HepG2 (cell line): ENCODE measurements at regions not wholly inside any gene's neighbourhood (a gene's known extent, or its start where the extent isn't known, plus 50 kb on each side); places are given as distances from the start of the nearest gene placed in this dataset.

Source experiments
- ATAC-seq: fragments of 200-7000 bp; cut with Tn5 transposase; 3 replicates; pipeline ENCODE4 v1.9.1; 2020; ENCODE audit warnings: mild to moderate bottlenecking, moderate library complexity
- BruUV-seq: library from RNA; stranded (reverse); fragments of 400-500 nt; replicated peaks from 2 replicates; lab custom pipeline; 2021; lab: Mats Ljungman, UMichigan
- CTCF ChIA-PET: fragments of 300-600 bp; formaldehyde crosslinking; extraction: SDS; loops from one replicate; lab custom pipeline; 2021; ENCODE audit warnings: low total read pairs, inconsistent platforms, low intra/inter-chr PET ratio; lab: Yijun Ruan, JAX
- POLR2A ChIA-PET: fragments of 350-600 bp; sonication (Branson Sonifier 250); formaldehyde crosslinking; loops from one replicate; lab custom pipeline; 2020; ENCODE audit warnings: antibody characterized with exemption, inconsistent platforms; lab: Yijun Ruan, JAX
- DNase-seq: peaks from one replicate; pipeline ENCODE4 v3.0.0-alpha.2; 2015; ENCODE audit warnings: low spot score
- FAIRE-seq: peaks from 3 replicates; lab custom pipeline; 2011; peaks lifted over from hg19 to GRCh38; lab: Jason Lieb, UNC
- H2AFZ ChIP-seq: one replicate; pipeline ENCODE4 v1.6.1; 2011; ENCODE audit warnings: low read length, inconsistent platforms
- H3K27ac ChIP-seq: fragments of 300-600 bp; 3 replicates; pipeline ENCODE4 v1.8.0; 2011; ENCODE audit warnings: mixed run types, mild to moderate bottlenecking, mixed read lengths, low read length, inconsistent platforms; ENCODE audit not compliant: insufficient read depth; ENCODE audit errors: extremely low read length
- H3K27me3 ChIP-seq, 2 experiments: fragments of 200-600 bp in 1 of 2; 2 replicates in 1 of 2; 3 replicates in 1 of 2; pipeline versions ENCODE4 v1.6.0 to v1.8.0; 2011; ENCODE audit warnings: low read length in 2 of 2, mild to moderate bottlenecking in 2 of 2, moderate library complexity in 2 of 2, inconsistent platforms in 1 of 2; ENCODE audit not compliant: insufficient read depth in 2 of 2, control insufficient read depth in 1 of 2
- H3K36me3 ChIP-seq, 2 experiments: fragments of 200-600 bp in 1 of 2; replicated peaks in 1 of 2; 2 replicates in 1 of 2; 3 replicates in 1 of 2; pipeline versions ENCODE4 v1.5.1 to v1.8.0; 2011; ENCODE audit warnings: low read length in 2 of 2, inconsistent platforms in 1 of 2; ENCODE audit not compliant: insufficient read depth in 2 of 2, control insufficient read depth in 1 of 2
- H3K4me1 ChIP-seq: 2 replicates; pipeline ENCODE4 v1.5.1; 2012; ENCODE audit warnings: low read length, inconsistent platforms; ENCODE audit not compliant: insufficient read depth
- H3K4me2 ChIP-seq: 2 replicates; pipeline ENCODE4 v1.6.0; 2011; ENCODE audit warnings: low read depth, low read length, inconsistent platforms
- H3K4me3 ChIP-seq, 3 experiments: fragments of 200-600 bp in 1 of 3; sonication (generic), shearing (Covaris generic) in 1 of 3; replicated peaks in 1 of 3; 2 replicates each; pipeline ENCODE4 v1.5.1; 2011 to 2016; ENCODE audit warnings: low read length in 3 of 3, inconsistent platforms in 2 of 3, low read depth in 2 of 3, mild to moderate bottlenecking in 2 of 3, control low read depth in 1 of 3, mixed read lengths in 1 of 3; ENCODE audit not compliant: insufficient read depth in 1 of 3
- H3K79me2 ChIP-seq: one replicate; pipeline ENCODE4 v1.6.1; 2011; ENCODE audit warnings: low read length, inconsistent platforms; ENCODE audit not compliant: insufficient read depth
- H3K9ac ChIP-seq: 2 replicates; pipeline ENCODE4 v1.6.0; 2011; ENCODE audit warnings: mild to moderate bottlenecking, low read depth, low read length, inconsistent platforms; ENCODE audit not compliant: insufficient read depth
- H3K9me3 ChIP-seq: 2 replicates; pipeline ENCODE4 v1.5.1; 2012; ENCODE audit warnings: mild to moderate bottlenecking, low read length
- H4K20me1 ChIP-seq: 2 replicates; pipeline ENCODE4 v1.6.0; 2011; ENCODE audit warnings: inconsistent platforms, mild to moderate bottlenecking, low read length, moderate library complexity; ENCODE audit not compliant: insufficient read depth
- FOXO1 ChIP-seq: sonication (generic); formaldehyde crosslinking; IDR thresholded peaks from 2 replicates; pipeline ENCODE4 v1.4.0; 2020; ENCODE audit warnings: missing genetic modification reagents
- IKZF1 ChIP-seq: fragments of 450-650 bp; IDR thresholded peaks from 2 replicates; pipeline ENCODE4 v1.7.1; 2016
- MTA1 ChIP-seq: sonication (generic); formaldehyde crosslinking; IDR thresholded peaks from 2 replicates; pipeline ENCODE4 v1.4.0; 2020; ENCODE audit warnings: missing genetic modification reagents, mild to moderate bottlenecking, borderline replicate concordance
- RBM39 ChIP-seq: fragments of 200-400 bp; formaldehyde crosslinking; IDR thresholded peaks from one replicate; pipeline ENCODE4 v1.6.1; 2018; ENCODE audit warnings: antibody characterized with exemption, mild to moderate bottlenecking, low read depth, low read length; ENCODE audit not compliant: poor library complexity, severe bottlenecking
- REL ChIP-seq: sonication (generic); formaldehyde crosslinking; conservative IDR thresholded peaks from 2 replicates; pipeline ENCODE4 v1.8.0; 2022; ENCODE audit warnings: mild to moderate bottlenecking, missing genetic modification reagents, moderate library complexity
- RERE ChIP-seq: IDR thresholded peaks from 2 replicates; pipeline ENCODE4 v1.6.1; 2016; ENCODE audit warnings: low read depth, missing genetic modification reagents, missing compliant biosample characterization
- SKIL ChIP-seq: sonication (generic); formaldehyde crosslinking; IDR thresholded peaks from 2 replicates; pipeline ENCODE4 v1.8.0; 2022; ENCODE audit warnings: missing genetic modification reagents, mild to moderate bottlenecking, moderate library complexity, borderline replicate concordance
- TFDP1 ChIP-seq: IDR thresholded peaks from 2 replicates; pipeline ENCODE4 v1.6.1; 2016; ENCODE audit warnings: missing compliant biosample characterization, missing genetic modification reagents, borderline replicate concordance
- YY1 ChIP-seq: IDR thresholded peaks from 2 replicates; pipeline ENCODE4 v1.6.1; 2011; ENCODE audit warnings: low read length, low read depth, moderate library complexity, mild to moderate bottlenecking; ENCODE audit not compliant: insufficient read depth, insufficient replicate concordance
- ZNF503 ChIP-seq: sonication (generic); formaldehyde crosslinking; IDR thresholded peaks from 2 replicates; pipeline ENCODE4 v1.4.0; 2020; ENCODE audit warnings: missing genetic modification reagents
- ZNF713 ChIP-seq: sonication (generic); formaldehyde crosslinking; IDR thresholded peaks from 2 replicates; pipeline ENCODE4 v1.4.0; 2020; ENCODE audit warnings: mild to moderate bottlenecking, missing genetic modification reagents
- ZNF773 ChIP-seq: sonication (generic); formaldehyde crosslinking; IDR thresholded peaks from 2 replicates; pipeline ENCODE4 v1.4.0; 2020; ENCODE audit warnings: missing genetic modification reagents, borderline replicate concordance
- ZNF780A ChIP-seq: sonication (generic); formaldehyde crosslinking; IDR thresholded peaks from 2 replicates; pipeline ENCODE4 v1.8.0; 2022; ENCODE audit warnings: mild to moderate bottlenecking, missing genetic modification reagents, moderate library complexity
- ZSCAN31 ChIP-seq: sonication (generic); formaldehyde crosslinking; IDR thresholded peaks from 2 replicates; pipeline ENCODE4 v1.5.0; 2020; ENCODE audit warnings: low read depth, mild to moderate bottlenecking, missing genetic modification reagents
- WGBS: methylation state at CpG from one replicate; pipeline ENCODE4 v1.1.6; 2017; ENCODE audit warnings: low lambda C conversion rate; 5-methylcytosine and 5-hydroxymethylcytosine counted together
- in situ Hi-C: cut with HindIII; loops from 2 replicates; pipeline ENCODE4 v1.10.0; 2017; ENCODE audit warnings: low pct_unique_long_range_greater_than_20kb; ENCODE audit not compliant: extremely low pct_ligation_motif_present
- intact Hi-C: fragments of 100-400 bp; cut with micrococcal nuclease; formaldehyde crosslinking; loops from one replicate; pipeline ENCODE4 v1.10.0; 2022; ENCODE audit not compliant: unreplicated experiment

GRCh38 chr11:28956446-28956845 is 848.3 kb downstream of the METTL15 start:
- no peak for FAIRE-seq
- CTCF ChIA-PET: no interaction called here
- POLR2A ChIA-PET: no interaction called here
- H3K79me2 ChIP-seq: no peaks in the 10 kb centered on the region
- no peak overlapping the region for H3K4me3 ChIP-seq
- in situ Hi-C loops (no loop called here), intact Hi-C loops (no loop called here)
- no peak overlapping the region for H3K4me2 ChIP-seq
- no peak overlapping the region for H3K9ac ChIP-seq
- 0% methylated on average over 3 of the region's 3 CpGs for WGBS
- H3K27ac ChIP-seq: no peak overlapping the region
- no peaks in the 10 kb centered on the region for H3K9me3 ChIP-seq
- ATAC-seq: no peak
- no peaks in the 10 kb centered on the region for H4K20me1 ChIP-seq
- BruUV-seq: no TSS peak
- DNase-seq: no peak
- H3K36me3 ChIP-seq: no peaks in the 10 kb centered on the region
- no peaks in the 10 kb centered on the region for H3K4me1 ChIP-seq
- H2AFZ ChIP-seq: no peak overlapping the region
- no peaks in the 10 kb centered on the region for H3K27me3 ChIP-seq
- TF ChIP-seq REL (CRISPR knock-in tag): no peak
- TF ChIP-seq ZNF503: no peak
- TF ChIP-seq ZNF773 (CRISPR knock-in tag): no peak
- TF ChIP-seq ZNF780A (CRISPR knock-in tag): no peak
- TF ChIP-seq RBM39: no peak
- no peak for TF ChIP-seq YY1
- no peak for TF ChIP-seq IKZF1
- no peak for TF ChIP-seq SKIL (CRISPR knock-in tag)
- no peak for TF ChIP-seq FOXO1 (CRISPR knock-in tag)
- no peak for TF ChIP-seq RERE (CRISPR knock-in tag)
- no peak for TF ChIP-seq TFDP1 (CRISPR knock-in tag)
- no peak for TF ChIP-seq ZNF713 (CRISPR knock-in tag)
- TF ChIP-seq MTA1 (CRISPR knock-in tag): no peak
- no peak for TF ChIP-seq ZSCAN31 (CRISPR knock-in tag)
